ENCODE measurements at regions not wholly inside any gene's neighbourhood (a gene's known extent, or its start where the extent isn't known, plus 50 kb on each side); places are given as distances from the start of the nearest gene placed in this dataset.

GRCh38 chr3:69566275-69566674 is 173.0 kb upstream of the MITF start:
- intact Hi-C loops (cut with DNase I; ENCODE audit: low total_unique reads) (no loop called here), in situ Hi-C loops (cut with MboI; ENCODE audit: low pct_ligation_motif_present in 1 of 4, low pct_unique_long_range_greater_than_20kb in 1 of 4, low sequenced_read_pairs in 3 of 4) (no loop called here)
- Histone ChIP-seq H3K36me3 (no peaks in the 10 kb centered on the region), H3K9me3 (no peaks in the 10 kb centered on the region), H3K4me3 (no peak overlapping the region), H3K4me1 (no peaks in the 10 kb centered on the region), H3K27ac (no peak overlapping the region), H3K27me3 (no peaks in the 10 kb centered on the region)
- no peak for DNase-seq
- WGBS, 2 donors (ENCODE audit: low coverage in 1 of 2), result 68 to 76% methylated on average over 3 to 4 of the region's 4 CpGs
- TF ChIP-seq POLR2AphosphoS5 (IDR thresholded peaks at IDR 0.05) (no peak), EP300 (IDR thresholded peaks at IDR 0.05; ENCODE audit: low read depth) (no peak), POLR2A (IDR thresholded peaks at IDR 0.05) (no peak)
- TF ChIP-seq, protein P1, sequence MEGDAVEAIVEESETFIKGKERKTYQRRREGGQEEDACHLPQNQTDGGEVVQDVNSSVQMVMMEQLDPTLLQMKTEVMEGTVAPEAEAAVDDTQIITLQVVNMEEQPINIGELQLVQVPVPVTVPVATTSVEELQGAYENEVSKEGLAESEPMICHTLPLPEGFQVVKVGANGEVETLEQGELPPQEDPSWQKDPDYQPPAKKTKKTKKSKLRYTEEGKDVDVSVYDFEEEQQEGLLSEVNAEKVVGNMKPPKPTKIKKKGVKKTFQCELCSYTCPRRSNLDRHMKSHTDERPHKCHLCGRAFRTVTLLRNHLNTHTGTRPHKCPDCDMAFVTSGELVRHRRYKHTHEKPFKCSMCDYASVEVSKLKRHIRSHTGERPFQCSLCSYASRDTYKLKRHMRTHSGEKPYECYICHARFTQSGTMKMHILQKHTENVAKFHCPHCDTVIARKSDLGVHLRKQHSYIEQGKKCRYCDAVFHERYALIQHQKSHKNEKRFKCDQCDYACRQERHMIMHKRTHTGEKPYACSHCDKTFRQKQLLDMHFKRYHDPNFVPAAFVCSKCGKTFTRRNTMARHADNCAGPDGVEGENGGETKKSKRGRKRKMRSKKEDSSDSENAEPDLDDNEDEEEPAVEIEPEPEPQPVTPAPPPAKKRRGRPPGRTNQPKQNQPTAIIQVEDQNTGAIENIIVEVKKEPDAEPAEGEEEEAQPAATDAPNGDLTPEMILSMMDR (IDR thresholded peaks at IDR 0.05), result no peak

- no peak overlapping the region for H3K4me3 ChIP-seq
- H3K4me1 ChIP-seq, result no peaks in the 10 kb centered on the region
- in situ Hi-C loops (cut with MboI; ENCODE audit: low pct_ligation_motif_present in 1 of 4, low pct_unique_long_range_greater_than_20kb in 1 of 4, low sequenced_read_pairs in 3 of 4) (no loop called here), intact Hi-C loops (cut with DNase I; ENCODE audit: low total_unique reads) (no loop called here)
- 61 to 71% methylated on average over 4 of the region's 4 CpGs for WGBS, 2 donors (ENCODE audit: low coverage in 1 of 2)
- H3K9me3 ChIP-seq, result no peaks in the 10 kb centered on the region
- no peak overlapping the region for H3K27ac ChIP-seq
- no peaks in the 10 kb centered on the region for H3K36me3 ChIP-seq
- no peak for TF ChIP-seq EP300 (IDR thresholded peaks at IDR 0.05; ENCODE audit: low read depth)
- no peak for TF ChIP-seq POLR2A (IDR thresholded peaks at IDR 0.05)
- TF ChIP-seq POLR2AphosphoS5 (IDR thresholded peaks at IDR 0.05), result no peak
- TF ChIP-seq, protein P1 (IDR thresholded peaks at IDR 0.05), result no peak
- no peaks in the 10 kb centered on the region for H3K27me3 ChIP-seq
- DNase-seq, result no peak
These were observed 173.9 kb upstream of the MITF start for GRCh38 chr3:69565316-69565715.

- Histone ChIP-seq H3K9me3 (no peaks in the 10 kb centered on the region), H3K36me3 (no peaks in the 10 kb centered on the region), H3K4me1 (no peaks in the 10 kb centered on the region), H3K27me3 (no peaks in the 10 kb centered on the region), H3K4me3 (no peak overlapping the region), H3K27ac (no peak overlapping the region)
- in situ Hi-C loops (cut with MboI; ENCODE audit: low pct_ligation_motif_present in 1 of 4, low pct_unique_long_range_greater_than_20kb in 1 of 4, low sequenced_read_pairs in 3 of 4) (no loop called here), intact Hi-C loops (cut with DNase I; ENCODE audit: low total_unique reads) (no loop called here)
- no peak for DNase-seq
- no peak for TF ChIP-seq POLR2A (IDR thresholded peaks at IDR 0.05)
- TF ChIP-seq POLR2AphosphoS5 (IDR thresholded peaks at IDR 0.05), result no peak
- TF ChIP-seq EP300 (IDR thresholded peaks at IDR 0.05; ENCODE audit: low read depth), result no peak
- TF ChIP-seq, protein P1 (IDR thresholded peaks at IDR 0.05), result no peak
- 82 to 84% methylated on average over 5 of the region's 5 CpGs for WGBS, 2 donors (ENCODE audit: low coverage in 1 of 2)
These were observed 175.3 kb upstream of the MITF start for GRCh38 chr3:69563981-69564380.

DNA sequence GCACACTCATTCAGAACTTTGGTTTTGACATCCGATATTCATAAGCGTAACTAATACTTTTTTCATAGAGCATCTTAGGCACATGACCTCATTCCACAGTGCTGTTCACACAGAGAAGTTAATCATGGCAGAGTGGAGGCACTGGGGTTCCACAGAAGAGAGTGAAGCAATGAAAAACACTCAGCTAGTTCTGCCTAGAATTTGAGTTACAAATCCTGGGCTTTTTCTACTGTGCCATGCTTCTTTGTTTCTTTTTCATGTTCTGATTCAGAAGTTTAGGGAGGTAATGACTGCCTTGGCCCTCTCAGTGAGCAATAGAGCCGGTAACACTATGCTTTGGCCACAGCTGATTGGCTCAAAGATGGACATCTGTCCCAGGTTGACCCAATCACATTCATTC is 176.1 kb upstream of the MITF start:
- no peak for DNase-seq
- H3K9me3 ChIP-seq, result no peaks in the 10 kb centered on the region
- no peak for TF ChIP-seq POLR2A (IDR thresholded peaks at IDR 0.05)
- no peak for TF ChIP-seq EP300 (IDR thresholded peaks at IDR 0.05; ENCODE audit: low read depth)
- TF ChIP-seq, protein P1 (IDR thresholded peaks at IDR 0.05), result no peak
- no peak for TF ChIP-seq POLR2AphosphoS5 (IDR thresholded peaks at IDR 0.05)
- no peaks in the 10 kb centered on the region for H3K4me1 ChIP-seq
- in situ Hi-C loops (cut with MboI; ENCODE audit: low pct_ligation_motif_present in 1 of 4, low pct_unique_long_range_greater_than_20kb in 1 of 4, low sequenced_read_pairs in 3 of 4) (no loop called here), intact Hi-C loops (cut with DNase I; ENCODE audit: low total_unique reads) (no loop called here)
- WGBS, 2 donors (ENCODE audit: low coverage in 1 of 2), result 83 to 87% methylated on average over 3 of the region's 3 CpGs
- no peak overlapping the region for H3K4me3 ChIP-seq
- no peaks in the 10 kb centered on the region for H3K36me3 ChIP-seq
- H3K27me3 ChIP-seq, result no peaks in the 10 kb centered on the region
- no peak overlapping the region for H3K27ac ChIP-seq

Data from transverse colon (tissue), 4 donors.